HUES64 (cell line): ENCODE measurements at regions not wholly inside any gene's neighbourhood (a gene's known extent, or its start where the extent isn't known, plus 50 kb on each side); places are given as distances from the start of the nearest gene placed in this dataset.

ENCODE experiments used
- H3K27ac ChIP-seq: 2 replicates; pipeline ENCODE4 v1.7.0; 2013; ENCODE audit warnings: low read depth, low read length, inconsistent platforms
- H3K27me3 ChIP-seq: 2 replicates; pipeline ENCODE4 v1.6.1; 2013; ENCODE audit warnings: mild to moderate bottlenecking, low read length; ENCODE audit not compliant: insufficient read depth
- H3K36me3 ChIP-seq: 2 replicates; pipeline ENCODE4 v1.6.1; 2013; ENCODE audit warnings: mild to moderate bottlenecking, low read length; ENCODE audit not compliant: insufficient read depth
- H3K4me1 ChIP-seq: 2 replicates; pipeline ENCODE4 v1.6.1; 2013; ENCODE audit warnings: mild to moderate bottlenecking, low read length, moderate library complexity; ENCODE audit not compliant: insufficient read depth
- H3K4me3 ChIP-seq: 2 replicates; pipeline ENCODE4 v1.5.1; 2013; ENCODE audit warnings: mild to moderate bottlenecking, low read length, moderate library complexity
- H3K9ac ChIP-seq: 2 replicates; pipeline ENCODE4 v1.6.1; 2013; ENCODE audit warnings: mild to moderate bottlenecking, low read depth, low read length
- H3K9me3 ChIP-seq: 2 replicates; pipeline ENCODE4 v1.6.1; 2013; ENCODE audit warnings: low read depth, low read length; ENCODE audit not compliant: insufficient read depth
- WGBS: fragments of 150-250, 120-280 bp; methylation state at CpG from one replicate; pipeline ENCODE4 v1.1.7; 2013; ENCODE audit warnings: missing lambda C conversion rate; 5-methylcytosine and 5-hydroxymethylcytosine counted together

DNA sequence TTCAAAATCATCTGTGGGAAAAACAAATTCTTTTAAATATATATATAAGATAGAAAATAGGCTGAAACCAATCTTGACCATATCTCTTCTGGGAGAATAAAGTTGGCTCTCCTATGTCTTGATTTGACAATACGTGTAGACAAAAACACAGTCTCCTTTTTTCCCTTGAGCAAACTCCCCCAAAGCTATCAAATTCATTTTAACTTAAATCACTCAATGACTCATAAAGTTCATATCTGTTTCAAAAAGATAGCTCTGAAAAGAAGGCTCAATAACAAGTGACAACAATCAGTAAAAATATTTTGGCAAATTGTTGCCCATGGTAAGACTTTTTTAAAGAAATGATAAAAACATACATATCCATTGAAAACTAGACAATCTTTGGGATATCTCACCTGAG is 236.0 kb upstream of the TENT5A start:
- H3K27me3 ChIP-seq = no peaks in the 10 kb centered on the region
- H3K27ac ChIP-seq = no peak overlapping the region
- no peak overlapping the region for H3K4me3 ChIP-seq
- no peak overlapping the region for H3K9ac ChIP-seq
- H3K4me1 ChIP-seq = peaks cover 9% of the 10 kb centered on the region; the same call in 1 of the 2 replicates
- 0 out of 2 replicates have a peak, but pooled peaks cover 3% of the 10 kb centered on the region for H3K9me3 ChIP-seq
- WGBS = 95% methylated on average over 1 of the region's 1 CpG
- H3K36me3 ChIP-seq = no peaks in the 10 kb centered on the region

DNA sequence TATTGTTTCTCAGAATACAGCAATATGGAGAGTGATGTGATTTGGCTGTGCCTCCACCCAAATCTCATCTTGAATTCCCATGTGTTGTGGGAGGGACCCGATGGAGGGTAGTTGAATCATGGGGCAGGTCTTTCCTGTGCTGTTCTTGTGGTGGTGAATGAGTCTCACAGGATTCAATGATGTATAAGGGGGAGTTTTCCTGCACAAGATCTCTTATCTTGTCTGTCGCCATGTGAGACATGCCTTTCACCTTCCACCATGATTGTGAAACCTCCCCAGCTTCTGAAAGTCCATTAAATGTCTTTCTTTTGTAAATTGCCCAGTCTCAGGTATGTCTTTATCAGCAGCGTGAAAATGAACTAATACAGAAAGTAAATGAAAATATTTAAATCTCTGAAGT is 234.8 kb upstream of the TENT5A start:
- Histone ChIP-seq H3K4me3 (no peak overlapping the region), H3K27me3 (no peaks in the 10 kb centered on the region), H3K27ac (no peak overlapping the region), H3K4me1 (peaks cover 9% of the 10 kb centered on the region; the same call in 1 of the 2 replicates), H3K9ac (no peak overlapping the region), H3K36me3 (no peaks in the 10 kb centered on the region), H3K9me3 (0 out of 2 replicates have a peak, but pooled peaks cover 3% of the 10 kb centered on the region)
- WGBS = 92% methylated on average over 2 of the region's 3 CpGs

DNA sequence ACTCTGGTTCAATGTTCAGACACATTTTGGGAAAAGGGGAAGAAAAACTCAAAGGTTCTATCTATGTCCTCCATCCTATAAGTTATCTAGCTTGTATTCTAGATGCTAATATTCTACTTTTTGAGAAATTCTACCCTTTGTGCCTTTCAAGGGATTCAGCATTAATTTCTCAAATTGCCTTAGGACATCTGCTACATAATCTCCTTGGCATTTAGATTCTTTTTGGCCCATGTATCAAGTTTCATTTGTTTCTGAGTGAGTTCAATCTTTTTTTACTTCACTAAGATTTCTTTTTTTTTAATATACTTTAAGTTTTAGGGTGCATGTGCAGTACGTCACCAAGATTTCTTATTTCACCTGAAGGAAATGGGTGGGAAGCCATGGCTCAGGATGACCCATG is 232.7 kb upstream of the TENT5A start:
- H3K4me3 ChIP-seq = no peak overlapping the region
- peaks cover 9% of the 10 kb centered on the region; the same call in 1 of the 2 replicates for H3K4me1 ChIP-seq
- 0 out of 2 replicates have a peak, but pooled peaks cover 3% of the 10 kb centered on the region for H3K9me3 ChIP-seq
- H3K27ac ChIP-seq = no peak overlapping the region
- WGBS = 93% methylated on average over 1 of the region's 1 CpG
- no peak overlapping the region for H3K9ac ChIP-seq
- H3K36me3 ChIP-seq = no peaks in the 10 kb centered on the region
- H3K27me3 ChIP-seq = no peaks in the 10 kb centered on the region

GRCh38 chr6:81984599-81984998 is 232.1 kb upstream of the TENT5A start:
- WGBS = 100% methylated on average over 1 of the region's 1 CpG
- no peak overlapping the region for H3K9ac ChIP-seq
- no peaks in the 10 kb centered on the region for H3K36me3 ChIP-seq
- H3K27ac ChIP-seq = no peak overlapping the region
- no peak overlapping the region for H3K4me3 ChIP-seq
- H3K9me3 ChIP-seq = peaks cover 6% of the 10 kb centered on the region; the same call in 1 of the 2 replicates
- no peaks in the 10 kb centered on the region for H3K27me3 ChIP-seq
- peaks cover 9% of the 10 kb centered on the region; the same call in 1 of the 2 replicates for H3K4me1 ChIP-seq

DNA sequence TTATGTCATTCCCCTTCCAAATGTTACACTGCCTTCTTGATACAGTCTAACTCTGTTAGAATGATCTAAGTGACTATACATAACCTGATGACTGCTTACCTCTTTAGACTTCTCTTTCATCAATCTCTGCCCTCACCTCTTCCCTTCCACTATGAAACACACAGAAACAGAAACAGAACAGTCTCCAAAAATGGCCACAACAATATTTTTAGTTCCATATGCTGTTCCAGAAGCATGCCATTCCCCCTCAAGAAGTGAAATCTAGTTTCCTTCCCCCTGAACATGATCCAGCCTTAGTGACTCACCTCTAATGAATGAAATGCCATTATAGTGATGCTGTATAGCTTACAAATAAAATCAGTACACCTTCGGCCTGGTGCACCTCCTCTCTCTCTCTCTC is 229.3 kb upstream of the TENT5A start:
- Histone ChIP-seq H3K27me3 (no peaks in the 10 kb centered on the region), H3K9ac (no peak overlapping the region), H3K36me3 (no peaks in the 10 kb centered on the region), H3K4me1 (peaks cover 9% of the 10 kb centered on the region; the same call in 1 of the 2 replicates), H3K4me3 (no peak overlapping the region), H3K9me3 (peaks cover 9% of the 10 kb centered on the region; the same call in 1 of the 2 replicates), H3K27ac (no peak overlapping the region)
- no CpG with 5 or more reads among the region's 1 CpG for WGBS

- H3K9me3 ChIP-seq = peaks cover 6% of the 10 kb centered on the region; the same call in 1 of the 2 replicates
- H3K27me3 ChIP-seq = no peaks in the 10 kb centered on the region
- no peaks in the 10 kb centered on the region for H3K36me3 ChIP-seq
- H3K27ac ChIP-seq = no peak overlapping the region
- no peak overlapping the region for H3K9ac ChIP-seq
- peaks cover 4% of the 10 kb centered on the region; the same call in 1 of the 2 replicates for H3K4me1 ChIP-seq
- H3K4me3 ChIP-seq = no peak overlapping the region
- no CpG with 5 or more reads among the region's 1 CpG for WGBS
Observed at GRCh38 chr6:81979767-81980166, 227.3 kb upstream of the TENT5A start.

GRCh38 chr6:81979329-81979728 is 226.8 kb upstream of the TENT5A start:
- Histone ChIP-seq H3K36me3 (no peaks in the 10 kb centered on the region), H3K27ac (no peak overlapping the region), H3K27me3 (no peaks in the 10 kb centered on the region), H3K9me3 (peaks cover 6% of the 10 kb centered on the region; the same call in 1 of the 2 replicates), H3K4me1 (no peaks in the 10 kb centered on the region; the same call in 1 of the 2 replicates), H3K9ac (no peak overlapping the region), H3K4me3 (no peak overlapping the region)

GRCh38 chr6:81978230-81978629 is 225.7 kb upstream of the TENT5A start:
- Histone ChIP-seq H3K9me3 (peaks cover 6% of the 10 kb centered on the region; the same call in 1 of the 2 replicates), H3K27ac (no peak overlapping the region), H3K4me3 (no peak overlapping the region), H3K27me3 (no peaks in the 10 kb centered on the region), H3K4me1 (no peaks in the 10 kb centered on the region), H3K36me3 (no peaks in the 10 kb centered on the region), H3K9ac (no peak overlapping the region)
- WGBS = 95% methylated on average over 3 of the region's 3 CpGs

GRCh38 chr6:81977486-81977885 is 225.0 kb upstream of the TENT5A start:
- no peaks in the 10 kb centered on the region for H3K4me1 ChIP-seq
- H3K4me3 ChIP-seq = no peak overlapping the region
- no peaks in the 10 kb centered on the region for H3K27me3 ChIP-seq
- H3K36me3 ChIP-seq = no peaks in the 10 kb centered on the region
- H3K9ac ChIP-seq = no peak overlapping the region
- WGBS = 100% methylated on average over 1 of the region's 2 CpGs
- H3K27ac ChIP-seq = no peak overlapping the region
- H3K9me3 ChIP-seq = peaks cover 6% of the 10 kb centered on the region; the same call in 1 of the 2 replicates

DNA sequence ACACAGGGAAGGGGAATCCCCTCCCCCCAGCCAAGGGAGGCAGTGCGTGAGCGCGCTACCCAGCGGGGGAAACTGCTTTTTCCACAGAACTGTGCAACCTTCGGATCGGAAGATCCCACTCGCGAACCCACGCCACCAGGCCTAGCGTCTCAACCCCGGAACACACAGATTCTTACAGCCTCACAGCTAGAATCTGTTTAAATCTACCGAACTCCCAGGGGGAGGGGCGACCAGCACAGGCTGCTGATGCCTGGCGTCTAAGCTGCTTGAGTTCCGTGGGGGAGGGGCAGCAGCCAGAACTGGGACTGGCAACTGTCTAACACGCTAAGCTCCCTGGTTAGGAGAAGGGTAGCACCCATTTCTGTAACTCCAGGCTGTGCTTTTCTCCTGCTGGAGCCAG is 217.3 kb upstream of the TENT5A start:
- peaks cover 4% of the 10 kb centered on the region; the same call in 1 of the 2 replicates for H3K4me1 ChIP-seq
- H3K4me3 ChIP-seq = peak overlapping the region; percentile 20
- no peaks in the 10 kb centered on the region for H3K36me3 ChIP-seq
- 0 out of 2 replicates have a peak overlapping the region, but pooled peaks have one; percentile 22 for H3K9ac ChIP-seq
- 84% methylated on average over 16 of the region's 16 CpGs for WGBS
- no peak overlapping the region for H3K27ac ChIP-seq
- no peaks in the 10 kb centered on the region for H3K27me3 ChIP-seq
- no peaks in the 10 kb centered on the region for H3K9me3 ChIP-seq

- Histone ChIP-seq H3K9me3 (no peaks in the 10 kb centered on the region), H3K9ac (no peak overlapping the region), H3K27me3 (no peaks in the 10 kb centered on the region), H3K4me1 (peaks cover 4% of the 10 kb centered on the region; the same call in 1 of the 2 replicates), H3K36me3 (no peaks in the 10 kb centered on the region), H3K27ac (no peak overlapping the region), H3K4me3 (no peak overlapping the region)
- WGBS = 92% methylated on average over 2 of the region's 2 CpGs
Observed at GRCh38 chr6:81969011-81969410, 216.5 kb upstream of the TENT5A start.

DNA sequence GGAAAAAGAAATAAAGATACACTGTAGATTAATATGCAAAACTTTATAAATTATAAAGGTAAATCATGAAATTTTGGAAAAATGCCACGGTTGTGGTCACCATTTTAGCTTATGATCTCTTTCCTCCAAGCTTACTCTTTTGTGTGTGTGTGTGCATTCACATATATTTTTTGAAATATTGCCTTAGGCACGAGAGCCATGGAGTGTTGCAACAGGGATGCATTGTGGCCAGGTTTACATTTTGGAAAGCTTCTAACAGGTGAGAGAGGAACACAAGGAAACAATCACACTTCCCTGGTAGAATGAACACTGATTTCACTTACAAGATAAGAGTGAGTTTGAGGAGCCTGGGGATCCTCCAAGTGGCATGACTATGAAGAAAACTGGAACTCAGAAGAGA is 214.5 kb upstream of the TENT5A start:
- H3K9ac ChIP-seq = no peak overlapping the region
- no peak overlapping the region for H3K27ac ChIP-seq
- H3K36me3 ChIP-seq = no peaks in the 10 kb centered on the region
- no peaks in the 10 kb centered on the region for H3K27me3 ChIP-seq
- WGBS = 100% methylated on average over 1 of the region's 2 CpGs
- no peak overlapping the region for H3K4me3 ChIP-seq
- H3K9me3 ChIP-seq = no peaks in the 10 kb centered on the region
- peaks cover 4% of the 10 kb centered on the region; the same call in 1 of the 2 replicates for H3K4me1 ChIP-seq
